ENCODE measurements at regions not wholly inside any gene's neighbourhood (a gene's known extent, or its start where the extent isn't known, plus 50 kb on each side); places are given as distances from the start of the nearest gene placed in this dataset.
A peak's percentile ranks its signal among the peaks of the same experiment; 100 is the strongest.
"Not testable (repeated sequence)": the region's sequence is repeated elsewhere in the genome, so short reads cannot be mapped to it uniquely, and the experiment has no call there.

DNA sequence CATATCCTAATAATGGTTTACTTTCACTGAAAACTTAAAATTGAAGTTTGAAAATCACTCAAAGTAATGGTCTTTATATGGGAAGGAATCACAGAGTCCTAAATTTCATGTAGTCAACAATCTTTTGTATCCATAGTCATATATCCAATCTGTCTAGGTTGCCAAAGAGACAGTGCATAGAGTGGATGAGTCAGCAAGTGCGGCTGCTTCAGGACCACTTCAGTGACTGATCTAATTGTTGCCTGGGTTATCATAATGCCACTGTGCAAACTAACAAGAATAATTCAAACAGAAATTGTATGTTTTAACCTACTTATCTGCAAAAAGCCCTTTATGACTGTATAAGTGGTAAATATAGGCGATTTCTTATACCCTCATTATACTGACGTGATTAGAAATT is 211.3 kb upstream of the PRR16 start:
- DNase-seq: peak; percentile 33

DNA sequence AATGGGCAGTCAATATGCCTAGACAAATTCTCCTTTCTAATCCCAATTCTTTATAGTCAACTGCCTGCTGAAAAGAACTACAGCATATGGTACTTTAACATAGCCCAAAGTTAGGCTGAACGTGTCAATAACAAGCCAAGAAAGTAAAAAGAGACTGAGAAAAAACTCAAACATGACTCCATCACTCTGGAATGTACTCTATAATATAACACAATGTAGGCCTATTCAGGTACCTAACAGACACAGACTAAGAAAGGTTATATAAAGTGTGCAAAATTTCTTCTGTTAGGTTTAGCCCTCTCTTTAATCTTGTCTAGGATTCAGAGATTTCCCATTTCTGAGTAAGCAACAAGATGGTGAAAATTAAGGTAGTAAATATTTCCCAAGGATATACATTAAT is 209.7 kb upstream of the PRR16 start:
- no peak for DNase-seq

DNA sequence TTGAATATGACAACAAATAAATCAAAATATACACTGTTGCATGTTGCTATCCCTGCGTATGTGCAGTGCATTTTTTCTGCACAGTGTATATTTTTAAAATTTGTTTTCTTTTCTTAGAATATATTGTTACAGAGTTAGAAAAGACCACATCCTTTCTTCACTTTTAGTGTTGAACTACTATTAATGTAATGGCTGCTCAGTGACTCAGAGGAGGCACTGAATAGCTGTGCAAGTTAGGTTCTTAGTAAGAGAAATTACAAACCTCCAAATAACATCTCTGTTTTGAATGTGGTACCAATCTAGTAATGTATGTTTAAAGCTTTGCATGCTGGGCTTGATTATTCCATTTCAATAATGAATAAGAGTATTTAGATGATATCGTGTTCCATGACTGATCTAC is 208.9 kb upstream of the PRR16 start:
- no peak for DNase-seq

DNA sequence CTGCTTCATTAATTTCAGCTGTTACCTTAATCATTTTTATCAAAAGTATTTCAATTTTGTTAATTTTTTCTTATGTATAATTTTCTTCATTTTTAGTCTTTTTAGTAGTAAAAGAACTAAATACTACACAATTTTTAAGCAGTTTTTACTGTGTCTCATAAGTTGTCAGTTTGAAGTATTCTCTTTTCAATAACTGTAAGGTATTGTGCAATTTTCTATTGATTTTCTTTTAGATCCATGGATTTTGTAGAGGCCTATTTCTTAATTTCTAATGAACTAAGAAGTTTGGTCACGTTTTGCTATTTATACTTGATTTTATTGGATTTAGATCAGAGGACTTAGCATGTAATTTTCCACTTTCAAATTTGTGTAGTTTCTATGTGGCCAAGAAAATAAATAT is 207.7 kb upstream of the PRR16 start:
- no peak for DNase-seq

DNA sequence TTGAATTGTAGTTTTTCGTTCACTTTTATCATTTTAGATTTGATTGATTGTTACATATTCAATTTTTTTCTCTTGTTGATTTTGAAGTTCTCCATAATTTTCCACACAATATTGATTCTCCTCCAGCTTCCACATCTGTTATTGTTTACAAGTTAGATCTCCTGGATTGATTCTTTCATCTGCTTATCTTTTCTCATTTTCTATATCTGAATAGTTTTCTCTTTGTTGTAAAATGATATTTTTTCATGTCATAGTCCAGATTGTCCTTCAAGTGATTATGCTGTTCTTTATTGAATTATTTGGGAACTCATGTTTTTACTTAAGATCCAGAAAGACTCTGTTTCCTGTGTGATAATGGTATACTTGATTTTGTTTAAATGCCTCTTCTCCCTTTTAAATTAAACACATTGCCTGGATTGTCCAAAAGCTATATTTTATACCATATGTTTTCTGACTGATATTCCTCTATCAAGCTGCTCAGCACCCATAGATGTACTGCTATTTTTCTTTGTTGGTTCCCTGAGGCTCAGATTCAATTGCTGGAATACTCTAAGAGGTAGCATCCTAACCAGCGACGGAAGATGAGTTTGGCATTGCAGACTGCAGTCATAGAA is 206.6 kb upstream of the PRR16 start:
- no peak for DNase-seq

DNA sequence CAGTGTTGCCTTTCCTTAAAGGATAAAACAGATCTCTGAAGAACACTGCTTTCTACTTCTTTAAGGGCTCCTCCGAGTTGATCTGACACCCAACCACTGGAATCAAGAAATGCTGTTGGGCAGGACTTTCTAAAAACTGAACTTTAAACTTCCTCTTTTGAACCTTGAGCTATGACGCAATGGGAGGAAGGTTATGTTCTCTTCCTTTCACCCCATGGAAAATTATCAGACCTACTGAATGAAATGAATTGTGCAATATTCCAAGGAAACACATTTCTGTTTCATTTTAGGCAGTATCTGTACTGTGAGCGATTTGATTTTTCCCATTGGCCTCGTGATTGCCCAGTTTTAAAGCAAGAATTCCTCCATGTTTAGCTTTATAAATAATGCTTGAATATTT is 206.0 kb upstream of the PRR16 start:
- no peak for DNase-seq

DNA sequence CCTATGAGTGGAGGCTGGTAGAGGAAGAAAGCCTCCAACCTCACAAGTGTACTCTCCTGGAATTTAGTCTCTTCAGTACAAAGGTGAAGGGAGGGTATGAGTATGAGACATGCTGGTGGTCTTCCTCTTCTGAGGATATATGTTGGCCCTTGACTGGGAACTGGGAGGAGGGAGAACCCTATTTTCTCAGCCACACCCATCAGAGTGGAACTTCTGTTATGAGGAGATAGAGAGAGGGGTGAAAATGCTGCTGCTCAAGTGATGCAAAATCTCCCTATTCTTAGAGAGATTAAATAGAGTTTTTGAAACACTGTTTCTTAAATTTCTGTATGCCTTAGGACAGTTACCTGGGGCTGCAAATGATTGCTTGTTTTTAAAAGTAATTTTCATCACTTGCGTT is 203.4 kb upstream of the PRR16 start:
- no peak for DNase-seq

DNA sequence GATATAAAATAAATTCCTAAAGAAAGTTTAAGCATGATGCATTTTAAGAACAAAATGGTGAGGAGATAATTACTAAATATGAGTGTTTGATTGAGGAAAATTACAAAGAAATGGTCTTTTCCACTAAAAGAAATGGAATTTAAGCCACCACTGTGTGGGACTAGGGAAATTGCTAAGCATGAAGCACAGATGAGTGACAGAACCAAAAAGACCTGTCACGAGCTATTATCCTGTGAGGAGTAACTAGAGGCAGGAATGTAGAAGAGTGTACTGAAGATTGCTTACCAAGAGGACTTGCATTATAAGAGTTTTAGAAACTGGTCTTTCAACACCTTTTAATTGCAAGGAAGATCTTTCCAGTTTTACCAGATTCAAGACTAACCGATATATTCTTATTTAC is 193.6 kb upstream of the PRR16 start:
- DNase-seq: no peak

DNA sequence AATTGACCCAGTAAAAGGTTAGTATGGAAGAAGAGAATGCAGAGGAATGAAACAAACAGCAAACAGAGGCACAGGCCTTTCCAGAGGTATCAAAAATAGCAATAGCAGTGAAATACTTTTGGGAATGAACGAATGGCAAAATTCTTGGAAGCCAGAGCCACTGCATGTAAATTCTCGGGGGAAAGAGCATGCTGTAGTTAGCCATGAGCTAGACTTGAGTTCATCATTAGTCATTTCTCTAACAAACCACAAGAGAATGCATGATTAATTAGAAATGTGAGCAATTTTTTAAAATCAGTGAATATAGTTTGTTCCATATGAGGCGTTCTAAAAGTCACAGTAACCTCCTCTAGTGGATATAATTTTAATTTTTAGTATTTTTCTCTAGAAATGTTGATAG is 170.3 kb upstream of the PRR16 start:
- no peak for DNase-seq

DNA sequence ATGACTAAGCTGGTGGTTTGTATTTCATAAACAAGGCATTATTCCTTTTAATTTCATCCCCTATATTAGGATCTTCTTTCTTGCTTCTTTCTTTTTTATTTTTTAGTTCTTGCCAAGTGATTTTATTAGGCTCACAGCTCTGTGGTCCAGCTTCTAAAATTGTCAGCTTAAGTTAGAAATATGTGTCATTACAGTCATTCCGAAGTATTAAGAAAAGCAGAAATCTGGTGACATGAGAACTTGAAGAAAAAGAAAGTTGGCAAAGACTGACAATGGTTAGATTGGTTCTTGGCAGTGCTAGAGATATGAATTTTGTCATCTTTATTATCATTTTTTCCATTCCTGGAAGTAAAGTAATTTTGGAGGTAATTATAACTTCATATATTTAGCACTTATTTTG is 166.5 kb upstream of the PRR16 start:
- DNase-seq: no peak

DNA sequence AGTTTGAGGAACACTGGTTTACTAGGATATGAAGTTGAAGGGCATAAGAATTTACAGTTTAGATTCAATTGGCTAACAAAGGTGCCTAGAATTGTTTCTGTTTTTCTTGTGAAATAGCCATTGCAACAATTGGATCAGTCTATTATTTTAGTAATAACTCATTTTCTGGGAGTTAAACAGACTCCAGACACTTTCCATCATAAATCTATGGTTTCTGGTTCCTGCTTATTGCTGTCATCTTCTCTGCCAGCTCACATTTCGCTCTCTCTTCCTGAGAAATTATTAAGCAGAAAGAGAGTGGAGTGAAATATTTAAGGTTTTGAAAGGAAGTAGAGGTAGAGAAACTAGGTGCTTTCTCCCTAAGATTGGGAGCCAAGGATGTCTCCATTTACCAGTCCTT is 165.1 kb upstream of the PRR16 start:
- no peak for DNase-seq

DNA sequence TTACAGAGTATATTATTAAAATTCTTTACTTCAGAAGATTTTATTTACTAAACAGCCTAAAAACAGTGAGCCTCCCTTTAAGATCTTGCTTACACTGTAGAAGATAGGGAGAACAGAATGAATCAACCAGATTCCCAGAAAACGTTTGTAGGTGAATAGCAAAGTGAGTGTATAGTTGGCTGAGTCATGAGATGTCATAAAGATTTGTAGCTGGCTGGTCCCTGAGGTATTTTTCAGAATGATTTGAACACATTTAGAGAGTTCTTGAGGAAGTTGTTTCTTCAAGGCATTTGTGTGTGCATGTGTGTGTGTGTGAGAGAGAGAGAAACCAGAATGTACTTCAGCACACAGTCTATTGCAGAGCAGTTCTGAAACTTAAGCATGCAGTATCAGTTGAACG is 159.4 kb upstream of the PRR16 start:
- DNase-seq: no peak

DNA sequence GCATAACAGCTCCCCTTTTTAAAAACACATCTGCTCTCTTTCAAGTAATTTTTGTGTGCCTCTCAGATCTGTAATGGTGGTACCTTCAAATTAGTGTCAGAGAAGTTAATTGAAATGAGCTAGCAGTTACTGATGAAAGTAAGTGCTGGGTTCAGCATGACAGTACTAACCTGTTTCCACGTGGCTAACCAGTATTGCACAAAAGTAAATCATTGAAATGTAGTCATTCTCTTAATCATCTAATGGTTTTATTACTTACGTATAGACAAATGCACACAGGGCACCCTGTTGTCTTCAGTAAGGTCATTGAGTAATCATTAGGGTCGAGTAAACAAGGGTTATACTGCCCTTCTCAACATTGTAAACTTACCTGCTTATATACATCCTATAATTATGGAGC is 157.8 kb upstream of the PRR16 start:
- no peak for DNase-seq

DNA sequence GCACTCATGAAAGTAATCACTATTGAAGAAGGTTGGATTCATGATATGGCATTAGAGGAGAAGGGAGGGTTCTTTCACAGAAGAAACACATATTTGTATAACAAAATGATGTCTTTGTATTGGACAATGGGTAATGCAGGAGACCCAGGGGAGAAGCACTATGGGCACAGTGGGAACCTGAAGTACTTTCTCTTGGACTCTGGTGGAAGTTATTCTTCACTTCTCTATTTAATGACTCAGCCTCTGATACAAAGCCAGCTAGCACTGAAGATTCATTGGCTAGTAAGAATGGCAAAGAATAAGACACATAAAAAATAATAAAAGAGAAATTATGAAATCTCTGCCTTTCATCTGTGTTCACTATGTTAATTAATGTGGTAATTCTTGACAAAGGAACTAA is 149.9 kb upstream of the PRR16 start:
- DNase-seq: no peak

DNA sequence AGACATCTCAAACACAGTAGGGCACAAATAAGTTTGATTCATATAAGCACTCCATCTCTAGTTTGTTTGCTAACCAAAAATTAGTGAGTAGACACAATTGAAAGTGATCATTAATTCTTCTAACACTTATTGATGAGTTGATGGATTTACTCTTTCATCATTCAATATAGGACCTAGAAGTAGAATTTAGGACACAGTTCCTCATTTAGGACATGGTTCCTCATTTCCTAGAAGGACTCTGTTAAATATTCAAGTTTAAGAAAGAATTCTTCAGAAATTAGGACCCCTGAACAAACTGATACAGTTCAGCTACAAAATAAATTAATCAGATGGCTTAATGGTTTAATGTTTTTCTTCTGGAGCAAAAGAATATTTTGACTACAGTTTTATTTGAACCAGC is 143.5 kb upstream of the PRR16 start:
- no peak for DNase-seq

DNA sequence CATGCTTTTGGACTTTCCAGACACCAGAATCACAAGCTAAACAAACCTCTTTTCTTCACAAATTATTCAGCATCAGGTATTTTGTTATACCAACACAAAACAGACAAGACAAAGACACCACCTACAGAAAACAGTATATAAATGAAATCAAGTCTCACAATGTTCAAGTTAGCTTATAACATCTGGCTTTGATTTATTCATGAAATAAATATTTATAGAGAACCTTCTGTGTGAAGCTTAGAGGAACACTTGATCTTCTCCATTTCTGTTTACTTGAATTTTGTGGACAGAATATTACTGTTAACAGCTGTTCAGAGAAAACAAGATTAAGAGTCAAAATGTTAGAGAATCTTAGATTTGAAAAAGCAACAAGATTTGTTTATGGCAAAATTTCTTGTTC is 137.4 kb upstream of the PRR16 start:
- DNase-seq: no peak

DNA sequence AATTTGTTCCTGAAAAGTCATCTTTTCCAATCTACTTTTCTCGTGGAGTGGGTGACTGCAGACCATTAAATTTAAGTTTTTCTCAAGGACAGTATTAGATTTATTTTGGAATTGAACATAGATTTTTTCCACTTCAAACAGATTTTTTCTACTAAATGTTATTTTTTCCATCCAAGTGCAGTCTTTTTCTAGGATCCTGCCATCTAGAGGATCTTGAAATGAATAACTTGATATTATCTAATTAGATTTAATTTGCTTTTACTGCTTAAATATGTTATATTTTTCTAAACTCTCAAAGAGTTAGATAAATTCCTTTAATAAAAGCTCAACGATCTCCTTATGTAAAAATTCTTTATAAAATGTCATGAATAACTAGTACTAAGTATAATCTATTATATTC is 136.9 kb upstream of the PRR16 start:
- no peak for DNase-seq

DNA sequence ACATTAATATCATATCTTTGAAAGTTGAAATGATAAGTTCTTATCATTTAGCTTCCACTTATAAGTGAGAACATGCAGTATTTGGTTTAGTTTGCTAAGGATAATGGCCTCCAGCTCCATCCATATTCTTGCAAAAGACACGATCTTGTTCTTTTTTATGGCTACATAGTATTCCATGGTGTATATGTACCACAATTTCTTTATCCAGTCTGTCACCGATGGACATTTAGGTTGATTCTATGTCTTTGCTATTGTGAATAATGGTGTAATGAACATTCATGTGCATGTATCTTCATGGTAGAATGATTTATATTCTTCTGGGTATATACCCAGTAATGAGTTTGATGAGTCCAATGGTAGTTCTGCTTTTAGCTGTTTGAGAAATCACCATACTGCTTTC is 135.0 kb upstream of the PRR16 start:
- no peak for DNase-seq

DNA sequence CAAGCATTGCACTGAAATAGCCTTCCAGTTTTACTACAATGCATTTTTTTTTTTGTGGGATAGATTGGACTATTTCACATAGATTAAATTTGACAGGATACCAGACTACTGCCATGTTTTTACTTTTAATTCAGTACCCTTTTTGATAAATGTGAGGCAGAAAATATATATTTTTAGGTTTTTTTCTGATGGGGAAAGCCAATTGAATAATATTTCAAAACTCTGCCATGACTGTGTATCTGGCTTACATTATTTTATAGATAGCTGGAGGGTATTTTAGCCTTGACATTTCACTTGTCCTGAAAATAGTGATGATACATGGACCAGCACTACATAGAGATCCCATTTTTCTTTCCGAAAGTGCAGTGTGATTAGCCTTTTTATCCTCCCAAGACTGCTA is 133.5 kb upstream of the PRR16 start:
- no peak for DNase-seq

DNA sequence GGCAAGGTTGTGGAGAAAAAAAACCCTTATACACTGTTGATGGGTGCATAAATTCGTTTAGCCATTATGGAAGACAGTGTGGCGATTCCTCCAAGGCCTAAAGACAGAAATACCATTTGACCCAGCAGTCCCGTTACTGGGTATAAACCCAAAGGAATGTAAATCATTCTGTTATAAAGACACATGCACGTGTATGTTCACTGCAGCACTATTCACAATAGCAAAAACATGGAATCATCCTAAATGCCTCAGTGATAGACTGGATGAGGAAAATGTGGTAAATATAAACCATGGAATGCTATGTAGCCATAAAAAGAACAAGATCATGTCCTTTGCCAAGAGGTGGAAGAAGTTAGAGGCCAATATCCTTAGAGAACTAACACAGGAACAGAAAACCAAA is 119.9 kb upstream of the PRR16 start:
- DNase-seq: no peak

DNA sequence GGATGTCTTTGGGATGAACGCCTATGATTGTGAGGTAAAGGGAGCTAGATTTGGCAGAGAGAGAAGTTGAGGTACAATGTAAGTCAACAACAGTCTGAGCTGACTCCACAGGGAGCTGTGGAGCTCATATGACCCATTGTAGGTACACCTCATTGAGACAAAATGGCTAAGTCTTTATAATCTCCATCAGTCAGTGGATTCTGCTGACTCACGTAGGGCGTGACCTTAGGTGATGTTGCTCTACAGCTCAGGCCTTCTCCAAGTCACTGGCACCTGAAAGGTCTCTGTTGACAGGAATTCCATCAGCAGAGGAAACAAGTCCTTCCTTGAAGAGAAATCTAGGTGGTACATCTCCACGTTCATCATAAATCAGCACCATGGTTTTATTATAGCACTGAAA is 118.2 kb upstream of the PRR16 start:
- DNase-seq: no peak

DNA sequence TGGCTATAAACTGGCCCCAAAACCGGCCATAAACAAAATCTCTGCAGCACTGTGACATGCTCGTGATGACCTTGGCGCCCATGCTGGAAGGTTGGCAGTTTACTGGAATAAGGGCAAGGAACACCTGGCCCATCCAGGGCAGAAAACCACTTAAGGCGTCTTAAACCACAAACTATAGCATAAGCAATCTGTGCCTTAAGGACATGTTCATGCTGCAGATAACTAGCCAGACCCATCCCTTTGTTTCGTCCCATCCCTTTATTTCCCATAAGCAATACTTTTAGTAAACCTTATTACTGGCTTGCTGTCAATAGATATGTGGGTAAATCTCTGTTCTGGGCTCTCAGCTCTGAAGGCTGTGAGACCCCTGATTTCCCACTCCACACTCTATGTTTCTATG is 113.0 kb upstream of the PRR16 start:
- not testable (repeated sequence) for DNase-seq

DNA sequence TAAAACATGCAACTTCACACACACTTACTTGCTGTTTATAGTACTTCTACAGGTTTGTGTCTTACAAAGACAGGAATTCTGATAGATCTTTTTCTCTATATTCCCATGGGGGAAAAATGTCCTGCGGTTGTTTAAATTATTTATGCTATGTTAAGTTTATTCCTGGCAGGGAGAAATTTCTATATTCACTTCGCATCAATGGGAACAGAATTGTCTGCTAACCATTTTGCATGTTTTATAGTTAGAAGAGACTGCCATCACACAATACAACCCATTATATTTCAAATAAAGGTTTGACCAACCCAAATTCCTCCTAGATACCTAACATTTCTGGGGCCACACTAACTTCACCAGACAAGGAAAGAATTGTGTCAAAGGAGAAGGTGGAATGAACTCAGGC is 110.0 kb upstream of the PRR16 start:
- no peak for DNase-seq

DNA sequence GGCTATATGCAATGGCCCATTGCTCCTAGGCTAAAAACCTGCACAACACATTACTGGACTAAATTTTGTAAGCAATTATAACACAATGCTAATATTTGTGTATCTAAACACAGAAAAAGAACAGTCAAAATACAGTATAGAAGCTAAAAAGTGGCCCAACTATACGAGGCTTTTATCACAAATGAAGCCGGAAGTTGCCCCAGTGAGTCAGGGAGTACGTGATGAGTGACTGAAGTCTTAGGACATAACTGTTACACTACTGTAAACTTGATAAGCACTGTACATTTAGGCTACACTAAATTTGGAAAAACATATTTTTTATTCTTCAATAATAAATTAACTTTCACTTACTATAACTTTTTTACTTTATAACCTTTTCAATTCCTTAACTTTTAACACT is 105.2 kb upstream of the PRR16 start:
- DNase-seq: no peak

DNA sequence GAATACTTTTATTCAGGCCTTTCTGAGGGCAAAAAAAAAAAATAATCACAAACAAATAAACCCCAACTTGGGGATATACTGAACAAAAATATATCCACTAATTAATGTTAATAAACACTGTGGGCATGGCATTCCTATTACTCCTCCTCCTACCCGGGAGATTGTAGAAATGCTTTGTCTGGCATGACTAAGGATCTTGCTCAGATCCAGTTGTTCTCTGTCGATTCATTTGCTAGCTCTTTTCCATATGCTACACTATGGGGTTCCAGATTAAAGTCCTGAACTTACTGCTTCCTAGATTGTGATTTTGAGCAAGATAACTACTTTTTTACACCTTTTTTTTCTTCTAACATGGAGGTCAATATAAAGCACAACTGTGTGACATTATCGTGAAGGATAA is 102.2 kb upstream of the PRR16 start:
- DNase-seq: no peak

DNA sequence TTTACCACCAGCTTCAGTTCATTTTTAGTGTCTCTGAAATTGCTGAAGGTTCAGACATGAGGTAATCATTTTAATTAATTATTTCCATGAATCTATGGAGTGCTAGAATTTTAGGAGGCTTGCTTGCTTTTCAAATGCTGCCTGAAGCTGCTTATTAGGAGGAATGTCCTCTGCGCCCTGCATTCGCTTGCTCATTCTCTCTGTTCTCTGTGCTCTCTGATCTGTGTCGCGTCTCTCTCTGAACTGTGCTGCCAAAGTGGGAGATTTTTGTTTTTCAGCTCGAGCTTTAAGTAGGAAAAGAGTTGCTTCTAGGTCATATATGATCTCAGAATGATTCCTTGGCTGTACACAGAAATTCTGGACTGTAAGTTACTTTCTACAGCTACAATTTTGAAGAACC is 101.7 kb upstream of the PRR16 start:
- no peak for DNase-seq
